HG02678 (cell line): ENCODE measurements at regions not wholly inside any gene's neighbourhood (a gene's known extent, or its start where the extent isn't known, plus 50 kb on each side); places are given as distances from the start of the nearest gene placed in this dataset.

ENCODE experiments used
- ATAC-seq: cut with Tn5 transposase; IDR thresholded peaks from one replicate; pipeline ENCODE4 v1.9.1; 2021; ENCODE audit warnings: mild to moderate bottlenecking, moderate library complexity; ENCODE audit not compliant: unreplicated experiment

DNA sequence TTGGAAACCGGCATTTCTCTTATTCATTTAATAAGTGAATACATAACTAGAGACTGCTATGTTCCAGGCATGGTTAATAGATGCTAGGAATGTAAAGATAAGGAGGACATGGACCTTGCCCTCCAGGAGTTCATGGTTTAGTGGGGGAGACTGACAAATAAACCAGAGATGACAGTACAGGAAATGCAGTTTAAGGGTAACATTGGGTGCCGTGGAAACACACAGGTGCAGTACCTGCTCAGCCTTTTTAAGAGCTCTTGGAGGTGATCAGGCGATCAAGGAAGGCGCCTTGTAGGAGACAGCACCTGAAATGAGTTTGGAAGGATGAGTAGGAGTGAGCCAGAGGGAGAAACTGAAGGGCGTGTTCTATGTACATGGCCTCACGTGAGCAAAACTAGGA lies 145.8 kb downstream of the AASDH start:
- no peak for ATAC-seq

DNA sequence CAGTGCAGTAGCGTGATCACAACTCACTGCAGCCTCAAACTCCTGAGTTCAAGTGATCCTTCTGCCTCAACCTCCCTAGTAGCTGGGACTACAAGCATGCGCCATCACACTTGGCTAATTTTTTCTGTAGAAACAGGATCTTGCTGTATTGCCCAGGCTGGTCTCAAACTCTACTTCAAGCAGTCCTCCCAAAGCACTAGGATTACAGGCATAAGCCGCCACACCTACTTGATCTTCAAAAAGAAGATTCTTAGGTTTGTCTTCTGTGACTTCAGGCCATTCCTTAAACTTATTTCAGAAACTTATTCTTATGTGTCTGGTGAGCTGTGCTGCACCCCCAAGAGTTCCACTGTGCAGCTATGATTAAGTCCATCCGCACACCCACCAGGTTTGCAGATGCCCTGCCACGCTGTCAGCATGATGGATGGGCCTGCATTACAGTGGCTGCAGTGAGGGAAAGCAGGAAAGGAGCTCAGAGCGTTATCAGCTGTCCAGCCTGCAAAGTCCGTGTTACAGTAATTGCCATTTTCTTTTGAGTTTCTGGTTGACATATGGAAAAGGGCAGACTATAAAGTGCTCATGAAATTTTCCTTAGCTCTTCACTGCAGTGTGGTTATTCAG lies 146.6 kb downstream of the AASDH start:
- no peak for ATAC-seq

DNA sequence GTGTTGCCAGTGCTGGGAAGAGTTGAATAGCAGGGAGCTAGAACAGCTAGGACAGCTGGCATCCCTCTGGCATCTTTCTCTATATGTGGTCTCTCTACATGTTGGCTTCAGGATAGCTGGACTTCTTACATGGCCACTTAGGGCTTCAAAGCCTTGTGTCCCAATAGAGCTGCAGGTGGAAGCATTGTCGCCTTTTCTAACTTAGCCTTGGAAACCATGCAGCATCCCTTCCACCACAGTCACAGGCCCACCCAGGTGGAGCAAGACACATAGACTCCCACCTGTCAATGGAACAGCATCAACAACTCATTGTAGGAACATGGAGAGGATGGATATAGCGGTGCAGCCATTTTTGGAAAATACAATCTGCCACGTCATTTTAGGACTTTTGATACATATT lies 149.0 kb downstream of the AASDH start:
- no peak for ATAC-seq

DNA sequence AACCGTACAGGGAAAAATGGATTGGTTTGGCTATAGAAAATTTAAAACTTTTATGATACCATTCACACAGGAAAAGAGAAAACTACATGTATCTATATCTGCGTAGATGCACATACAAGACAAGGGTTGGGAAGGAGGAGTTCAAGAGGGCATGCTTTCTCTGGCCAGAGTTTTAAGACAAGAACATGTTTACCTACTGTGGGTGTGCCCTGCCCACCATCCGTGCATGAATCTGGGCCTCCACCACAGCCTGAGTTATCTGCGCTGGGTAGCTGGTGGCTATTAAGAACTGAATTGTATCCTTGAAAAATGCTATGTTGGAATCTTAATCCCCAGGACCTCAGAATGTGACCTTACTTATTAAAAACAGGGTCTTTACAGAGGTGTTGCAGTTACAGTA lies 151.6 kb downstream of the AASDH start:
- ATAC-seq = no peak

DNA sequence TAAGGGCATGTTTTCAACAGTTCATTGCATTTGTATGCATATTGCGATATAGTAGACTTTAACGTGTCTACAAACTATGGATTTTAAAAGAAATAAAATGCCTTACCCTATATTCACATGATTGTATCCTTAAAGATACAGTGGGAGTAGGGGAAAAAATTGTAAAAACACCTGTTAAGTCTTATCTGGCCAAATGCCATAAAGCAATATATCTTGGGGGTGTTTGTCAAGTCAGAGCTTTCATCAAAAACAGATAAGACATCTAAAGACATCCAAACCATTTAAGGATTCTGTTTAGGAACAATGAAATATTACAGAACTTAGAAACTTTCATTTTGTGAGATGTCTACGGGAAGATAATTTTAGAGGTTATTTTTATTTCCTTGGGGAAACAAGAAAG lies 152.3 kb downstream of the AASDH start:
- ATAC-seq = no peak

DNA sequence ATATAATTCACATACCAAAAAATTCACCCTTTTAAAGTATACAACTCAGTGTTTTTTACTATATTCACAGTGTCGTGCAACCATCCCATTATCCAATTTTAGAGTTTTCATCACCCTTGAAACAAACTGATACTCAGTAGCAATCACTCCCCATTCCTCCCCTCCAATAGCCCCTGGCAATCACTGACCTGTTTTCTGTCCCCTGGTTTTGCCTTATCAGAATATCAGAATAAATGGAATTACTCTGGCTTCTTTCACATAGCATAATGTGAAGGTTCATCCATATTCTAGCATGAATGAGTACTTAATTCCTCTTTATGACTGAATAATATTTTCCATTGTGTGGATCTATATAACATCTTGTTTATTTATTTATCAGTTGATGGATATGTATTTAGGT lies 153.2 kb downstream of the AASDH start:
- no peak for ATAC-seq

DNA sequence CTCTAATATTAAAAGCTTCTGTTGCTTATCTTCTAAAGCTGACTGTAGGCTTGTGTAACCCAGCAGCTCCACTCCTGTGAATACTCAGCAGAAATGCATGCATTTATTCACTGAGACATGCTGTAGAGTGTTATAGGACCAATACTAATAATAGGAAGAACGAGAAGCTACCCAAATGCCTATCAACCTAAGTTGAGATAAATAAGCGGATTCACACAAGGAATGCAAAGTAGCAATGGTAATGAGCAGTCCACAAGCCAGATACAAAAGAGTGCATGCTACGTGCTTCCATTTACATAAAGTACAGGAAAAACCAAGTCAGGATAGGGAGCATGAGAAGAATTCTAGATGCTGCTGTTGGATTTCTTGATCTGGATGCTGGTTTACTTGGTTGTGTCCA lies 155.9 kb downstream of the AASDH start:
- ATAC-seq = no peak

DNA sequence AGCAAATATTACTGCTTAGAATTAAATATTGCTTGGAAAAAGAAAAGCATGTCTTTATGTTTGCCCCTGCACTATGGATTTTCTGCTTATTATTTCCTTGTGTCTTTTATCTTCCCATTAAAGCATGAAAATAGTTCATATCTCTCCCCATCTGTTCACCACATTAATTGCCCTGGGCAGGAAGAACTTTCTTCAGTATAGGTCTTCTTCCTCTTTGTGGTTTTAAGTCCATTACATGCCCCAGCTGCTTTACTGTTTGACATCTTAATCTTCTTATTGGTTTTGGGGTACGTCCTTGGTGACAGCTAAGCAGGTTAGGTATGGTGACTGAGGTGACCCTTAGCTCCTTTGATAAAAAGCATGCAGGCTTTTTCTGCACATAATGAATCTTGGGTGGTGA lies 157.3 kb downstream of the AASDH start:
- no peak for ATAC-seq

DNA sequence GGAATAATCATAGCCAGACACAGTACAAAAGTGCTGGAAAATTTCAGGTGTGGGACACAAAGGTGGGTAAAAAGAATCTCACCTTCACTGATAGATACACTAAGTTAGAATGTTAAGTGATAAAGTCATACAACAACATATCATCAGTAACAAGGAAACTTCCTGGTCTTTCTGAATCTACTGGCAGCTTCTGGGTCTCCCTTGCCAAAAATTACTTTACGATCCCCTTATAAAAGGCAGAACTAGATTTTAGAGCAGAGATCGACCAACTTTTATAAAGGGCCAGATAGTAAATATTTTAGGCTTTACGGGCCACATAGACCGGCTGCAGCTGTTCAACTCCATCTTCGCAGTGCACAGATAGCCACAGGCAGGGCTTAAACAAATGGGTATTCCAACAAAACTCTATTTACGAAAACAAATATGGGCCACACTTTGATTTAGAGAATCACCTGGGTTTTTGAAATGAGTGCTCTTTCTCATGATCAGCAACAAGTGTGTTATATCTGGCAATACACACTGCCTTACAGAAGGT lies 159.9 kb downstream of the AASDH start:
- ATAC-seq = no peak

DNA sequence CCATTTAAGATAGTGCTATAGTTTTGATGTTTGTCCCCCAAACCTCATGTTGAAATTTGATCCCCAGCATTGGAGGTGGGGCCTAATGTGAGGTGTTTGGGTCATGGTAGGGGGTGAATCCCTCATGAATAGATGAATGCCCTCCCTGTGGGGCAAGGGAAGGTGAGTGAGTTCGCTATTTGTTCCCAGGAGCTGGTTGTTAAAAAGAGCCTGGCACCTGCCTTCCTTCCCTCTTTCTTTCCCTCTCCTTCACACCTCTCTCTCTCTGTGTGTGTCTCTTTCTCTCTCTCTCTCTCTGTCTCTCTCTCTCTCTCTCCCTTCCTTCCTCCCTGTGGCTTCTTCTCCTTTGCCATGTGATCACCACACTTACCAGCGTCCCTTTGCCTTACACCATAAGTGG lies 160.7 kb downstream of the AASDH start:
- no peak for ATAC-seq

DNA sequence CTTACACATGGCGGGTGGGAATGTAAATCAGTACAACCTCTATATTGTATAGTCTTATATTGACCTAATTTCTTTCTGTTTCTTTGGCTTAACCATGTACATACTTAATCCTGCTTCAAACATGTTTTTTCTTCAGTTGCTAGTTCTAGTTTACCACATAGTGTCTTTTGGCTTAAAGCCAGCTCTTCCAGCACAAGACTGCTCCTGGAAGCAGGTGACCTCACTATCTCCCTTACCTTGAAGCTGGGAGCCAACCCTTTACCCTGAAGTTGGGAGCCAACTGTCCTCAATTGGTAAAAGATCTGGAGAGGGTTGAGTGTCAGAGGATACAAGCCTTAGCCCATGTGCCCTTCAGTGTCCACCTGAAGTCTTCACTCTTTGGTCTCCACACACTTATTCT lies 162.7 kb downstream of the AASDH start:
- ATAC-seq = no peak

DNA sequence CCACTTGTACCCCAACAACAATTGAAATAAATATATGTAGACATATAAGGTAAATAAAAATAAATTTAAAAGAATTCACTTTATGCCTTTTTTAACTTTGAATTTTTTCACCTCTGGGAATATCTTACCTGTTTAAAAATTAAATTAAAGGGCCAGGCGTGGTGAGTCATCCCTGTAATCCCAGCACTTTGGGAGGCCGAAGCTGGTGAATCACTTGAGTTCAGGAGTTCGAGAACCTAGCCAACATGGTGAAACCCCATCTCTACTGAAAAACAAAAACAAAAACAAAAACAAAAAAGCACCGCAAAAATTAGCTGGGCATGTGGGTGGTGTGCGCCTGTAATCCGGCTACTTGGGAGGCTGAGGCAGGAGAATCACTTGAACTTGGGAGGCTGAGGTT lies 164.8 kb downstream of the AASDH start:
- no peak for ATAC-seq

DNA sequence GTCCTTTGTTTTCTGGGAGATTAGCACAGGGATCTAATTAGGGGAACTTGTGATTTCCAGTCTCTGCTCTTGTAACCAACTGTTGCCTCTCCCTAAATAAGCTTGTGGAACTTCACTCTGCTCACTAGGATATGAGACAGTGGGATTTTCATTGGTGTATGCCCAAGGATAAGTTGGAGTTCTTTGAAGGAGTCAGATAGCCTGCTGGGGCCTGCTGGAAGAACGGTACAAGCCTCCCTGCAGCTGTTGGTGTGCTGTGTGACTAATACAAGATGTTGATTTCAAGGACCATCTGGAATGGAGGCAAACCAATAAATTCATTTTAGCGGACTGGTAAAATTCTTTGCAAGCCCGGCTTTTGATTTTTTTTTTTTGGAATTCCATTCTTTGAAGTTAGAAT lies 167.0 kb downstream of the AASDH start:
- no peak for ATAC-seq

DNA sequence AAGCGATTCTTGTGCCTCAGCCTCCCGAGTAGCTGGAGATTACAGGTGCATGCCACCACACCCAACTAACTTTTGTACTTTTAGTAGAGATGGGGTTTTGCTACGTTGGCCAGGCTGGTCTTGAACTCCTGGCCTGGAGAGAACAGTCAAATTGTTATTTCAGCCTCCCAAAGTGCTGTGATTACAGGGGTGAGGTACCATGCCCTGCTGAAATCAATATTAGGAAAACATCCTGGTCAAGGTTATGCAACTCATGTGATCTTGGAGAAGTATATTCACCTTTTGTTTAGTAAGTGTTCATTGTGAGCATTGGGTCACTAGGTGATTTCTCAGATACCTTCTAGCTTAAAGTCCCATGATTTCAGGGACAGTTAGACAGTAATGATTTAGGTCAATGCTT lies 167.8 kb downstream of the AASDH start:
- no peak for ATAC-seq

DNA sequence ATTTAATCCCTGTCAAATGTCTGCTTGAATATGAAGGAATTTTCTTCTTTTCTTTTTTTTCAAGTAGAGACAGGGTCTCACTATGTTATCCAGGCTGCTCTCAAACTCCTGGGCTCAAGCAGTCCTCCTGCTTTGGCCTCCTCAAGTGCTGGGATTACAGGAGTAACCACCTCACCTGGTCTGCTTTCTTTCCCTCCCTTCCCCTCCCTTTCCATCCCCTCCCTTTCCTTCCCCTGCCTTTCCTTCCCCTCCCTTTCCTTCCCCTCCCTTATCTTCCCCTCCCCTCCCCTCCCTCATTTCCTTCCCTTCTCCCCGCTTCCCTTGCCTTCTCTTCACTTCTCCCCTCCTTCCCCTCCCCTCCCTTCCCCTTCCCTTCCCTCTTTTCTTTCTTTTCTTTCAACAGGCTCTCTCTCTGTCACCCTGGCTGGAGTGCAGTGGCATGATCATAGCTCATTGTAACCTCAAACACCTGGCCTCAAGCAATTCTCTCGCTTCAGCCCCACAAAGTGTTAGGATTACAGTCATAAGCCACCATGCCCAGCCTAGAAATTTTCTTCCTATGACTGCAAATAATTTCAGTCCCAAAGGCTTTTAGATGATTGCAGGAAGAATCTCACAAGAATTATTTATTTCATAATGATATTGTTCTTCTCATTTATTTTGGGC lies 168.9 kb downstream of the AASDH start:
- ATAC-seq = no peak

DNA sequence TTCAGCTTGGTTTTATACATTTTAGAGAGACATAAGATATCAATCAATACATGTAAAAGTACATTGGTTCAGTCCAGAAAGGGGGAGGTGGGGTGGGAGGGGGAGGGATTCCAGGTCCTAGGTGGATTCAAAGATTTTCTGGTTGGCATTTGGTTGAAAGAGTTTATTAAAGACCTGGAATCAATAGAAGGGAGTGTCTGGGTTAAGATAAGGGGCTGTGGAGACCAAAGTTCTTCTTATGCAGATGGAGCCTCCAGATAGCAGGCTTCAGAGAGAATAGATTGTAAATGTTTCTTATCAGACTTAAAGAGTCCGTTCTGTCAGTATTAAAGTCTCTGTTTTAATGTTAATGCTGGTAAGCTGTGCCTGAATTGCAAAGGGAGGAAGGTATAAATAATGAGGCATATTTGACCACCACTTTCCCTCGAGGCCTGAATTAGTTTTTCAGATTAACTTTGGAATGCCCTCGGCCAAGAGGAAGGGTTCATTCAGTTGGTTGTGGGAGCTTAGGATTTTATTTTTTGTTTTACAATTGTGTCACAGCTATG lies 169.9 kb downstream of the AASDH start:
- ATAC-seq = no peak

DNA sequence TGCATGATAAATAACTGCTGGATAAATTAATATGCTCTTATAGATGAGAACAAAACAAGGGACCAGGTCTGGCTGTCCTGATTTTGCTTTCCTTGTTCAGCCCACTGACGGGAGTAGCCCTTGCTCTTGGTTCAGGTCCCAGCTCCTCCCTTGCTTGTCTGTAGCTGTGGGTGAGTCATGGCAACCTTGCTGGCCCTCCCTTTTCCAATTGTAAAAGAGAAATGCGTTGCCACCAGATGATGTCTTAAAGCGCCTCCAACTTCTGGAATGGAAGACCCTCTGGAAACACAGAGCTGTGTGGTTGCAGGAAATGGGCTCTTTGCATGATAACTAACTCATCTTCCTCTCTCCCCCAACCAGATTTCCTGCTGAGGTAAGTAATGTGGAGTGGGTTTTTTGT lies 171.4 kb downstream of the AASDH start:
- no peak for ATAC-seq

DNA sequence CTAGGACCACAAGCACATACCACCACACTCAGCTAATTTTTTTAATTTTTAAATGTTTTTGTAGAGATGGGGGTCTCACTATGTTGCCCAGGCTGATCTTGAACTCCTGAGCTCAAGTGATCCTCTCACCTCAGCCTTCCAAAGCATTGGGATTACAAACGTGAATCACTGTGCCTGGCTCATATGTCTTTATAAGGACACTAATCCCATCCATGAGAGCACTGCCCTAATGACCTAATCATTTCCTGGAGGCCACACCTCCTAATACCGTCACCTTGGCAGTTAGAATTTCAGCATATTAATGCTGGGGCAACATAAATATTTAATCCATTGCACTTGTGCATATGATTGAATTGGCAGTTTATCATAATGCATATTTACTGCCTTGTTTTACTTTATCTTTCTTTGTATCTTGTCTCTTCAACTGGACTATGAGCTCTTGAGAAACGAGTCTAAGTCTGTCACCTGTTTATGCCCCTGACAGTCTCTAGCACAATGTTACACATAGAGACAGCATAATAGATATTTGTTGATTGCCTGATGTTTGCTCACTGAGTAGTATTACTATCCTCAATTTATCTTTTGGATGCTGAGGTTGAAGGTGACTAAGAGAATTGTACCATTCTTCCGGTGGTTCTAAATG lies 172.0 kb downstream of the AASDH start:
- ATAC-seq = no peak

DNA sequence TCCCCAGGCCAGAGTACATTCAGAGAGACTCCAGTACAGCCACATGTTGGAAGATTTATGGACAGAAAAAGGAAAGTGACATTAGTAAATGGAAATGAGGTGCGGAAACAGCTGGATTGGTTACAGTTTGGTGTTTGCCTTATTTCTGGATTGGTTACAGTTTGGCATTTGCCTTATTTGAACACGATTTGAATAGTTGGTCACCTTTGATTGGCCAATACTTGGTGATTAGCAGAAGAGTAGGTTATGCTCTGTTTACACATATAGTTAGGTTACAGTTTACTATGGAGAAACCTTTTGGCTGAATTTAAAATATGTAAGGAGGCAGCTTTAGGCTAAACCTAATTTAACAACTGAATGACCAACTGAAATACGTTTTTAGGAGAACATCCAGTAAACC lies 173.7 kb downstream of the AASDH start:
- no peak for ATAC-seq

DNA sequence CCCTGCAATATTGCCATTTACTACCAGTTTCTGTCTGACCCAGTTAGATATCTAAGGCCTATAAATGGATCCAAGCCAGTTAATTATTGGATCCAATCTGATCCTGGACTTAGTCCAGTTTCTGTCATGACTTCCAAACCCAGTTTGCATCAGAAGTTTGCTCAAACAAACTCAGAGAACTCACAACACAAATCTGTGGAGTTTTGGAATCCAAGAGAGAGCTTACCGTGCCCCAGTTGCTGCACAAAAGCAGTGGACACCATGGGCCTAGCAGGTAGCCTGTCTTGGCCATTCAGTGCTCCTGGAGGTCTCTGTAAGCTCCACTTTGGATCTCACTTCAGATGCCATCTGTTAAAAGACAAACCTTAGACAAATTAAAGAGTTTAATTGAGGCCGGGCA lies 174.5 kb downstream of the AASDH start:
- no peak for ATAC-seq

DNA sequence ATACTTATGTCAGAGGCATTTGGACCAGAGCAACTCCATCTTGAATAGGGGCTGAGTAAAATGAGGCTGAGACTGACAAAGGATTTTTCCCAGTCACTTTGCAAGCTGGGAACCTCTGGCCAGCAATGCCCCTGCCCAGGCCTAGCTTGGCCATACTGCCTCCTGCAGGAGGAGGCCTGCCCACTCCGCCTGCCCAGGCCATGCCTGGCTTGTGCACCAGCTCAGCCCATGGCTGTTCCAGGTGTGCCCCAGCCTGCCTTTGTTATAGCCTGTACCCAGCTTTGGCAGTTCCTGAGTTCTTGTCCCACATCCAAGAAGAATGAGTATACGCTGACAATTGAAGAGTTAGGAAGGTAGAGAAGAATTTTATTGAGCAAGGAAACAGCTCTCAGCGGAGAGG lies 176.1 kb downstream of the AASDH start:
- ATAC-seq = no peak

DNA sequence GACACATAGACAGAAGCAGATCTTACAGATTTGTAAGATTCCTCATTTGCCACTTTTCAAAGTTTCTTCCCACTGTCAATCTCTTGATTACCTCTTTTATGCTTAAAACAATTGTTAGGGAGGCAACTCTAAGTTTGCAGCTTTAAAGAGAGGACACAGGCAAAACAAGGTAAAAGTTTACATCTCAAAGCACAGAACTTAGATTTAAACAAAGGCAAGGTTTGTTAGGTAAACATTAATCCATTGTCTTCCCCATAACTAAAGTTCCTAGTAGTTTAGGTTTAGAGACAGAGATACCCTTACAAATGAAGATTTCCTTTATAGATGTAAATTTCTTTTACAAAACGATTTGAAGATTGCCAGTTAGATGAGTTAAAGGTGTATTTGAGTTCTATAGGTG lies 176.9 kb downstream of the AASDH start:
- ATAC-seq = no peak
